Gastroesophageal sphincter (tissue), 3 donors: ENCODE measurements at regions not wholly inside any gene's neighbourhood (a gene's known extent, or its start where the extent isn't known, plus 50 kb on each side); places are given as distances from the start of the nearest gene placed in this dataset.

ENCODE experiments used
- POLR2A ChIP-seq, 2 donors: fragments of 450-650 bp; IDR thresholded peaks; one replicate each; pipeline ENCODE4 v1.6.1; 2017; ENCODE audit warnings: antibody characterized with exemption in 2 of 2, mild to moderate bottlenecking in 2 of 2, moderate library complexity in 1 of 2
- POLR2AphosphoS5 ChIP-seq: sonication (generic); formaldehyde crosslinking; IDR thresholded peaks from one replicate; pipeline ENCODE4 v1.6.1; 2017; ENCODE audit warnings: antibody characterized with exemption
- TF ChIP-seq, protein P1 (sequence below), 4 experiments: fragments of 200-600 bp in 2 of 4; fragments of 450-650 bp in 2 of 4; sonication (generic) in 1 of 4; IDR thresholded peaks; one replicate each; pipeline ENCODE4 v1.5.1; 2017 to 2019; ENCODE audit warnings: antibody characterized with exemption in 4 of 4, mild to moderate bottlenecking in 2 of 4, moderate library complexity in 2 of 4

DNA sequence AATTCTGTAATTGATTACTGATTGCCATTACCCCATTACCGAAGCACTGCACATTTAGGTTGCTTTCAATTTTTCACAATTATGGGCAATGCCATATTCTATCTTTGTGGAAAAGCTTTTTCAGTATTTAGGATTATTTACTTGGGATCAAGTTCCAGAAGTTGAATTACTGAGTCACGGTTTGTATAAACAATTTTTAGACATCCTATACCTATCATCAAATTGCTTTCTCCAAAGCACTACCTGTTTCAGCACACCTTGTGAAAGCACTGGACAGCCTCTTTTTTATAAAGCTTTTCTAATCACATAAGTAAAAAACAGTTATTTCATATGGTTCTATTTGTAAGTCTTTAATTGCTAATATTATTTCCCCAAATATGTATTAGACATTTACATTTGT lies 221.5 kb upstream of the CAND1 start:
- TF ChIP-seq POLR2AphosphoS5 (no peak), POLR2A (IDR thresholded peaks at IDR 0.05) (no peak)
- TF ChIP-seq, protein P1, sequence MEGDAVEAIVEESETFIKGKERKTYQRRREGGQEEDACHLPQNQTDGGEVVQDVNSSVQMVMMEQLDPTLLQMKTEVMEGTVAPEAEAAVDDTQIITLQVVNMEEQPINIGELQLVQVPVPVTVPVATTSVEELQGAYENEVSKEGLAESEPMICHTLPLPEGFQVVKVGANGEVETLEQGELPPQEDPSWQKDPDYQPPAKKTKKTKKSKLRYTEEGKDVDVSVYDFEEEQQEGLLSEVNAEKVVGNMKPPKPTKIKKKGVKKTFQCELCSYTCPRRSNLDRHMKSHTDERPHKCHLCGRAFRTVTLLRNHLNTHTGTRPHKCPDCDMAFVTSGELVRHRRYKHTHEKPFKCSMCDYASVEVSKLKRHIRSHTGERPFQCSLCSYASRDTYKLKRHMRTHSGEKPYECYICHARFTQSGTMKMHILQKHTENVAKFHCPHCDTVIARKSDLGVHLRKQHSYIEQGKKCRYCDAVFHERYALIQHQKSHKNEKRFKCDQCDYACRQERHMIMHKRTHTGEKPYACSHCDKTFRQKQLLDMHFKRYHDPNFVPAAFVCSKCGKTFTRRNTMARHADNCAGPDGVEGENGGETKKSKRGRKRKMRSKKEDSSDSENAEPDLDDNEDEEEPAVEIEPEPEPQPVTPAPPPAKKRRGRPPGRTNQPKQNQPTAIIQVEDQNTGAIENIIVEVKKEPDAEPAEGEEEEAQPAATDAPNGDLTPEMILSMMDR (IDR thresholded peaks at IDR 0.05): no peak
